ENCODE measurements at regions not wholly inside any gene's neighbourhood (a gene's known extent, or its start where the extent isn't known, plus 50 kb on each side); places are given as distances from the start of the nearest gene placed in this dataset.

GRCh38 chr7:91710881-91711280 lies 169.6 kb downstream of the MTERF1 start:
- no peak overlapping the region for H3K4me3 ChIP-seq (ENCODE audit: low read depth, low read length, poor library complexity, severe bottlenecking)
- H3K9me2 ChIP-seq (ENCODE audit: low read depth, low read length): no peaks in the 10 kb centered on the region
- no peaks in the 10 kb centered on the region for H4K20me1 ChIP-seq (ENCODE audit: insufficient read depth, low read length)
- H3K79me2 ChIP-seq (ENCODE audit: insufficient read depth, low read length): no peaks in the 10 kb centered on the region
- H3K27me3 ChIP-seq (ENCODE audit: insufficient read depth, low read length): no peaks in the 10 kb centered on the region
- no peak overlapping the region for H2AFZ ChIP-seq (ENCODE audit: low read length)
- no peaks in the 10 kb centered on the region for H3F3A ChIP-seq (ENCODE audit: insufficient read depth, low read length)
- H3K4me2 ChIP-seq (ENCODE audit: low read length): no peak overlapping the region
- H3K27ac ChIP-seq (ENCODE audit: low read depth, low read length, poor library complexity, severe bottlenecking): no peak overlapping the region
- H3K4me1 ChIP-seq (ENCODE audit: insufficient read depth, low read length, severe bottlenecking): no peaks in the 10 kb centered on the region
- no peaks in the 10 kb centered on the region for H3K36me3 ChIP-seq (ENCODE audit: insufficient read depth, low read length)
- no peaks in the 10 kb centered on the region for H3K9me3 ChIP-seq (ENCODE audit: low read length)
- TF ChIP-seq CTCF (IDR thresholded peaks at IDR 0.05; ENCODE audit: low read length): no peak
- no peak for TF ChIP-seq EZH2 (IDR thresholded peaks at IDR 0.05; ENCODE audit: borderline replicate concordance, low read length)
- H3K9ac ChIP-seq (ENCODE audit: low read length): no peak overlapping the region

GRCh38 chr7:91713669-91714068 lies 166.8 kb downstream of the MTERF1 start:
- no peak for TF ChIP-seq EZH2 (IDR thresholded peaks at IDR 0.05; ENCODE audit: borderline replicate concordance, low read length)
- no peak for TF ChIP-seq CTCF (IDR thresholded peaks at IDR 0.05; ENCODE audit: low read length)
- no peaks in the 10 kb centered on the region for H3K9me3 ChIP-seq (ENCODE audit: low read length)
- H3K4me2 ChIP-seq (ENCODE audit: low read length): no peak overlapping the region
- H3K9me2 ChIP-seq (ENCODE audit: low read depth, low read length): no peaks in the 10 kb centered on the region
- no peaks in the 10 kb centered on the region for H3F3A ChIP-seq (ENCODE audit: insufficient read depth, low read length)
- no peaks in the 10 kb centered on the region for H3K4me1 ChIP-seq (ENCODE audit: insufficient read depth, low read length, severe bottlenecking)
- no peaks in the 10 kb centered on the region for H3K36me3 ChIP-seq (ENCODE audit: insufficient read depth, low read length)
- H2AFZ ChIP-seq (ENCODE audit: low read length): no peak overlapping the region
- no peak overlapping the region for H3K4me3 ChIP-seq (ENCODE audit: low read depth, low read length, poor library complexity, severe bottlenecking)
- H3K27ac ChIP-seq (ENCODE audit: low read depth, low read length, poor library complexity, severe bottlenecking): no peak overlapping the region
- no peak overlapping the region for H3K9ac ChIP-seq (ENCODE audit: low read length)
- H3K27me3 ChIP-seq (ENCODE audit: insufficient read depth, low read length): no peaks in the 10 kb centered on the region
- H4K20me1 ChIP-seq (ENCODE audit: insufficient read depth, low read length): no peaks in the 10 kb centered on the region
- H3K79me2 ChIP-seq (ENCODE audit: insufficient read depth, low read length): no peaks in the 10 kb centered on the region

GRCh38 chr7:91717681-91718470 lies 162.6 kb downstream of the MTERF1 start:
- H3K9me2 ChIP-seq (ENCODE audit: low read depth, low read length): no peaks in the 10 kb centered on the region
- no peaks in the 10 kb centered on the region for H3K9me3 ChIP-seq (ENCODE audit: low read length)
- H3K27me3 ChIP-seq (ENCODE audit: insufficient read depth, low read length): no peaks in the 10 kb centered on the region
- H4K20me1 ChIP-seq (ENCODE audit: insufficient read depth, low read length): no peaks in the 10 kb centered on the region
- no peak overlapping the region for H3K9ac ChIP-seq (ENCODE audit: low read length)
- no peaks in the 10 kb centered on the region for H3K79me2 ChIP-seq (ENCODE audit: insufficient read depth, low read length)
- no peaks in the 10 kb centered on the region for H3K36me3 ChIP-seq (ENCODE audit: insufficient read depth, low read length)
- no peak overlapping the region for H3K27ac ChIP-seq (ENCODE audit: low read depth, low read length, poor library complexity, severe bottlenecking)
- H3K4me3 ChIP-seq (ENCODE audit: low read depth, low read length, poor library complexity, severe bottlenecking): no peak overlapping the region
- no peak overlapping the region for H3K4me2 ChIP-seq (ENCODE audit: low read length)
- no peaks in the 10 kb centered on the region for H3K4me1 ChIP-seq (ENCODE audit: insufficient read depth, low read length, severe bottlenecking)
- no peak overlapping the region for H2AFZ ChIP-seq (ENCODE audit: low read length)
- no peaks in the 10 kb centered on the region for H3F3A ChIP-seq (ENCODE audit: insufficient read depth, low read length)
- TF ChIP-seq CTCF (IDR thresholded peaks at IDR 0.05; ENCODE audit: low read length) (no peak), EZH2 (IDR thresholded peaks at IDR 0.05; ENCODE audit: borderline replicate concordance, low read length) (no peak)

Data from OCI-LY1 (cell line).